ENCODE measurements at regions not wholly inside any gene's neighbourhood (a gene's known extent, or its start where the extent isn't known, plus 50 kb on each side); places are given as distances from the start of the nearest gene placed in this dataset.

GRCh38 chr5:107124376-107124775, 546.4 kb downstream of the EFNA5 start:
- Mint-ChIP-seq H3K4me1 (no peaks in the 10 kb centered on the region), H3K27me3 (no peaks in the 10 kb centered on the region), H3K27ac (no peak overlapping the region), H3K36me3 (ENCODE audit: low read depth) (no peaks in the 10 kb centered on the region), H3K4me3 (no peak overlapping the region)
- ATAC-seq (no peak), DNase-seq (no peak)
- H3K9me3 ChIP-seq (ENCODE audit: control insufficient read depth, low read length, poor library complexity, severe bottlenecking) = no peaks in the 10 kb centered on the region

GRCh38 chr5:107123014-107123413, 547.7 kb downstream of the EFNA5 start:
- H3K36me3 Mint-ChIP-seq (ENCODE audit: low read depth) = no peaks in the 10 kb centered on the region
- no peaks in the 10 kb centered on the region for H3K27me3 Mint-ChIP-seq
- no peak overlapping the region for H3K4me3 Mint-ChIP-seq
- DNase-seq = no peak
- H3K9me3 ChIP-seq (ENCODE audit: control insufficient read depth, low read length, poor library complexity, severe bottlenecking) = no peaks in the 10 kb centered on the region
- no peak for ATAC-seq
- H3K27ac Mint-ChIP-seq = no peak overlapping the region
- no peaks in the 10 kb centered on the region for H3K4me1 Mint-ChIP-seq

GRCh38 chr5:107121793-107122519, 548.8 kb downstream of the EFNA5 start:
- Mint-ChIP-seq H3K27me3 (no peaks in the 10 kb centered on the region), H3K4me1 (no peaks in the 10 kb centered on the region), H3K27ac (no peak overlapping the region), H3K4me3 (no peak overlapping the region), H3K36me3 (ENCODE audit: low read depth) (no peaks in the 10 kb centered on the region)
- DNase-seq (no peak), ATAC-seq (no peak)
- H3K9me3 ChIP-seq (ENCODE audit: control insufficient read depth, low read length, poor library complexity, severe bottlenecking) = no peaks in the 10 kb centered on the region

DNA sequence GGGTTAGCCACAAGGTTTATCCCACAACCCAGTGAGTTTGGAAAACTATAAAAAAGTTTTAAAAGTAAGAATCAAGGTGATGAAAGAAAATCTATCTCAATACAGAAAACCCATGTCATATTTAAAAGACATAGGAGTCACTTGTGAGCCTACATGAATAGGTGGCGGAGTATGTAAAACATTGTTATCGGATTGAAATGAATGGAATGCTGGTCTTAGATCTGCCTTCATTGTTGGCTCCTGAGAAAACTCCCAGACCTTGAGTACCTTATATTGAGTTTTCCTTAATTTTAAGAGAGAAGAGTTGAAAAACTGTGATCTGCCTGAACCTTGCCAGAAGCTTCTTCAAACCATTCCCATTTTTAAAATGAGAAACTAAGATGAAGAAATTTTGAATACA, 551.1 kb downstream of the EFNA5 start:
- Mint-ChIP-seq H3K4me3 (no peak overlapping the region), H3K36me3 (ENCODE audit: low read depth) (no peaks in the 10 kb centered on the region)

DNA sequence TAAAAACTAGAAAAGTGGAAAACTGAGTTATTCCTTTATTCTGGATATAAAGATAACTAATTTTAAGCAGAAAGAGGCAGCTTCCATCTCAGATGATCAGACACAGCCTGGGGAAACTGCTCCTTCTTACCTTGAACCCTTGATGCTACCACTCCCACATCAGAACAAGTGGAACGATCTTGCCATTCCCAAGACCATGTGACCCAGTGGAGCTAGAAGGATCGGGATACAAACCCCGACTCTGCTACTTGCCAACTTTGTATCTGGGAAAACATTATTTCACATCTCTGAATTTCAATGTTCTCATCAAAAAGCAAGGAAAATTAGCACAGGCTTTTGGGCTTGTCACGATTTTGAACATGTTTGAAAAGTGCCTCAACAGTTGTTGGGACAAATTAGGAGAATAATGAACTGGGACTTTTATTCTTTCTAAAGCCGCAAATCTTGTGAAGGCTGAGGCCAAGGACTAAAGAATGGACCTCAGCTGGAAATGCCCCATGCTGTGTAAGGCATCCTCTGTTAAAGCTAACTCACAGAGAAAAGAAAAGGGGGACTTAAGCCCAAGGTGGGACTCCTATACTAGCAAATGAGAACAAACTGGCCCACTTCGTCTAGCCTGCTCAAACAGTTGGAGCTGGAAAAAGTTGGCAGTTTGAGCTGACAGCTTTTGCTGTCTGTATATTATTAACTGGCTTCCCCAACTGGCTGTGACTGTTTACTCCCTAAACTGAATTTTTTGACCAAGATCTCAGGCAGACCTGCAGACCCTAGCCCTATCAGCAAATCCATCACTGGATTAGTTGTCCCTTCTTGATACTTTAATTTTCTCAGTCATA, 552.3 kb downstream of the EFNA5 start:
- no peaks in the 10 kb centered on the region for H3K9me3 ChIP-seq (ENCODE audit: control insufficient read depth, low read length, poor library complexity, severe bottlenecking)
- Mint-ChIP-seq H3K27ac (no peak overlapping the region), H3K36me3 (ENCODE audit: low read depth) (no peaks in the 10 kb centered on the region), H3K27me3 (no peaks in the 10 kb centered on the region), H3K4me3 (no peak overlapping the region), H3K4me1 (no peaks in the 10 kb centered on the region)
- DNase-seq = no peak
- no peak for ATAC-seq

More for the DNA sequence above, 551.1 kb downstream of the EFNA5 start:
- H3K27ac Mint-ChIP-seq = no peak overlapping the region
- H3K4me1 Mint-ChIP-seq = no peaks in the 10 kb centered on the region
- no peaks in the 10 kb centered on the region for H3K27me3 Mint-ChIP-seq
- ATAC-seq (no peak), DNase-seq (no peak)
- H3K9me3 ChIP-seq (ENCODE audit: control insufficient read depth, low read length, poor library complexity, severe bottlenecking) = no peaks in the 10 kb centered on the region

DNA sequence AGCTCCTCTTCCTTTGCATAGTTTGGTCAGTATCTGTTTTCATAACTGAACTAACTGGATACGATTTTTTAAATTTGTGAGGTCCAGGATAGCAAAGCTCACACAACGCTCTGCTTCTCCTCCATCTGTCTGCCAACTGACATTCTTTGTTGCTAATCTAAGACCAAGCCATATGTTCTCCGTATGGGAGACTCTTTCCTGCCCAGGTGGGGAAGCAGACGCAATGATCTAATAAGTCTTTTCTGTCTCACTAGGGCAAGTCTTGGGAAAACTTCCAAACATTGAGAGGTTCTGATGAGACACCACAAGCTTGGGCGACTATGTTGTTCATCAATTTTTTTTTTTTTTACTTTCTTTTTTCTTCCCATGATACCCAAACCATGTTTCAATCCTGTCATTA, 558.5 kb downstream of the EFNA5 start:
- H3K36me3 Mint-ChIP-seq (ENCODE audit: low read depth) = no peaks in the 10 kb centered on the region
- H3K4me1 Mint-ChIP-seq = no peaks in the 10 kb centered on the region
- no peak overlapping the region for H3K27ac Mint-ChIP-seq
- DNase-seq = no peak
- no peaks in the 10 kb centered on the region for H3K9me3 ChIP-seq (ENCODE audit: control insufficient read depth, low read length, poor library complexity, severe bottlenecking)
- no peak overlapping the region for H3K4me3 Mint-ChIP-seq
- H3K27me3 Mint-ChIP-seq = no peaks in the 10 kb centered on the region
- ATAC-seq = no peak

GRCh38 chr5:107104040-107104995, 566.4 kb downstream of the EFNA5 start:
- no peak overlapping the region for H3K4me3 Mint-ChIP-seq
- no peak for ATAC-seq
- no peaks in the 10 kb centered on the region for H3K36me3 Mint-ChIP-seq (ENCODE audit: low read depth)
- H3K4me1 Mint-ChIP-seq = no peaks in the 10 kb centered on the region
- no peak overlapping the region for H3K27ac Mint-ChIP-seq
- no peaks in the 10 kb centered on the region for H3K9me3 ChIP-seq (ENCODE audit: control insufficient read depth, low read length, poor library complexity, severe bottlenecking)
- no peak for DNase-seq
- no peaks in the 10 kb centered on the region for H3K27me3 Mint-ChIP-seq

DNA sequence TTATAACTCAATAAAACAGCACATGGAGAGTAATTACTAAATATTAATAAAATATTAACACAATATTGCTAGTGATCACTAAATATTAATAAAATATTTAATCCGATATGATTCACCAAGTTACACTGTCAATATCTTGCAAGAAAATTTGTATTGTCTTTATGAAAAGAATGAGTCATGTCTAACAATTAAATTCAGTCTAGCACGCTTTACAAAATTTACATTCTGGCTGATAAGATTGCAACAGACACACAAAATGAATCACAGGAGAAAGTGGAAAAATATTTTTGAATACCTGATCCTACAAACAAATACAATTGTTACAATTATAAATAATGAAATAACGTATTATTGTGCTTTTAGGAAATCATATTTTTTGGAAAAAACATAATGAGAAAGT, 567.2 kb downstream of the EFNA5 start:
- H3K4me3 Mint-ChIP-seq = no peak overlapping the region
- no peaks in the 10 kb centered on the region for H3K9me3 ChIP-seq (ENCODE audit: control insufficient read depth, low read length, poor library complexity, severe bottlenecking)
- no peaks in the 10 kb centered on the region for H3K4me1 Mint-ChIP-seq
- no peak for DNase-seq
- no peaks in the 10 kb centered on the region for H3K27me3 Mint-ChIP-seq
- ATAC-seq = no peak
- H3K27ac Mint-ChIP-seq = no peak overlapping the region
- H3K36me3 Mint-ChIP-seq (ENCODE audit: low read depth) = no peaks in the 10 kb centered on the region

GRCh38 chr5:107100121-107100520, 570.6 kb downstream of the EFNA5 start:
- H3K9me3 ChIP-seq (ENCODE audit: control insufficient read depth, low read length, poor library complexity, severe bottlenecking) = no peaks in the 10 kb centered on the region
- no peaks in the 10 kb centered on the region for H3K36me3 Mint-ChIP-seq (ENCODE audit: low read depth)
- no peak overlapping the region for H3K27ac Mint-ChIP-seq
- H3K4me3 Mint-ChIP-seq = no peak overlapping the region
- no peaks in the 10 kb centered on the region for H3K27me3 Mint-ChIP-seq
- DNase-seq (no peak), ATAC-seq (no peak)
- H3K4me1 Mint-ChIP-seq = no peaks in the 10 kb centered on the region

DNA sequence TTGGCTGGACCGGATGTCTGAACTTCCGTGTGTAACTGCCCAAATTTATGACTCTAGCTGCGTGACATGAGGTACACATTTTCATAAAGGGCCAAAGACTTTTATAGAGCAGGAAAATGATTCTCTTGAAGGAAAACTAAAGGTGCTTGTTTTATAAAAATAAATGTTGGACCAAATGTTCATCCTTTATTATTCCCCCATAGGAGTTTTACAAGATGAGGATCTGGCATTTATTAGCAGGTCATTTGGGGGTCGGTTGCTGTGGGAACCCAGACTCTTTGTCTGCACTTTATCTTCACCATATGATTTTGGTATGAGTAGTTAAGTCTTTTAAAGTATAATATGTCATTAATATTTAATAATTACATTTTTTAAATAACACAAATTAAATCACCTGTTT, 571.2 kb downstream of the EFNA5 start:
- H3K4me1 Mint-ChIP-seq = no peaks in the 10 kb centered on the region
- no peak overlapping the region for H3K4me3 Mint-ChIP-seq
- no peaks in the 10 kb centered on the region for H3K27me3 Mint-ChIP-seq
- H3K9me3 ChIP-seq (ENCODE audit: control insufficient read depth, low read length, poor library complexity, severe bottlenecking) = no peaks in the 10 kb centered on the region
- no peak overlapping the region for H3K27ac Mint-ChIP-seq
- no peaks in the 10 kb centered on the region for H3K36me3 Mint-ChIP-seq (ENCODE audit: low read depth)
- ATAC-seq = no peak
- no peak for DNase-seq

GRCh38 chr5:107092695-107093094, 578.0 kb downstream of the EFNA5 start:
- H3K4me1 Mint-ChIP-seq = no peaks in the 10 kb centered on the region
- ATAC-seq = no peak

DNA sequence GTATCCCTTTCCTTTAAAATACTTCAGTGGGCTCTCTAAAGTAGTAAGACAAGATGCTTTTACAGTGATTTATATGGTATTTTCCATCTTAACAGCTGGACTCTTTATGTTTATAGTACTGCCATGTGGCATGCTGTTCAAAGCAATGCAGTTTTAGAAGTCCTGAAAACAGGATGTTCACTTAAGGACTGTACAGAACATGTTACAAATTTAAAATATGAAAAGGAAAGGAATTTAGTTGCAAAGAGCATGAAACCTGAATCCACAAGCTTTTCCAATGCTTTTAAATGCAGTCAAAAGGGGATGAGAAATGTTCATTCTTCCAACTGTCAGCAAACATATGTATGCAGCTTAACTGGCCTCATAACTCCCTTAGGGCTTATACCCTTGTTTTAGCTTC, 580.2 kb downstream of the EFNA5 start:
- no peaks in the 10 kb centered on the region for H3K4me1 Mint-ChIP-seq
- H3K4me3 Mint-ChIP-seq = no peak overlapping the region
- no peak overlapping the region for H3K27ac Mint-ChIP-seq
- H3K27me3 Mint-ChIP-seq = no peaks in the 10 kb centered on the region
- no peak for ATAC-seq
- no peaks in the 10 kb centered on the region for H3K9me3 ChIP-seq (ENCODE audit: control insufficient read depth, low read length, poor library complexity, severe bottlenecking)
- H3K36me3 Mint-ChIP-seq (ENCODE audit: low read depth) = no peaks in the 10 kb centered on the region
- no peak for DNase-seq

More at GRCh38 chr5:107092695-107093094, 578.0 kb downstream of the EFNA5 start:
- Mint-ChIP-seq H3K27ac (no peak overlapping the region), H3K36me3 (ENCODE audit: low read depth) (no peaks in the 10 kb centered on the region), H3K4me3 (no peak overlapping the region), H3K27me3 (no peaks in the 10 kb centered on the region)
- no peak for DNase-seq
- no peaks in the 10 kb centered on the region for H3K9me3 ChIP-seq (ENCODE audit: control insufficient read depth, low read length, poor library complexity, severe bottlenecking)

DNA sequence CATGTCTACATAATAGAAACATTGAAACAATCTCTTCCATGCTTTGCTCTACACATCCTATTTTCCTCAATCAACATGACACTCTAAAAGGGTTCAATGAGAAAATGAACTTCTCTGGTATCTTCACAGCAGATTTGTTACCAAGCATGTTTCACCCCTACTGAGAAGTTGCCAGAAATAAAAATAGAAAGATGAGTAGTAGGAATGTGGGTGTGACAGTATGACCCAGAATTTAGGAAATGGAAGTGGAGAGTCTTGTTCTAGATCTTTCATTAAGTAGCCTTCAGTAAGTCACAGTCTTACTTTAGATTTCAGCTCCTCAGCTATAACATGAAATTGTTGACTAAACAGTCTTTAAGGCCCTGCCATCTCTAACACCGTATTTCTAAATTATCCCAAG, 581.8 kb downstream of the EFNA5 start:
- H3K27ac Mint-ChIP-seq = no peak overlapping the region
- ATAC-seq = no peak
- no peaks in the 10 kb centered on the region for H3K4me1 Mint-ChIP-seq
- no peak for DNase-seq
- H3K36me3 Mint-ChIP-seq (ENCODE audit: low read depth) = no peaks in the 10 kb centered on the region
- H3K9me3 ChIP-seq (ENCODE audit: control insufficient read depth, low read length, poor library complexity, severe bottlenecking) = no peaks in the 10 kb centered on the region
- no peak overlapping the region for H3K4me3 Mint-ChIP-seq
- H3K27me3 Mint-ChIP-seq = no peaks in the 10 kb centered on the region
